ENCODE measurements at regions not wholly inside any gene's neighbourhood (a gene's known extent, or its start where the extent isn't known, plus 50 kb on each side); places are given as distances from the start of the nearest gene placed in this dataset.

- TF ChIP-seq POLR2AphosphoS5 (IDR thresholded peaks at IDR 0.05; ENCODE audit: insufficient read depth in 1 of 2, low read depth in 1 of 2) (peak; percentile 82 to 98), POLR2A (IDR thresholded peaks at IDR 0.05) (peak in 1 of 2 donors; percentile 90), CTCF (IDR thresholded peaks at IDR 0.05) (no peak)
- intact Hi-C loops (cut with DNase I): no loop called here
Observed at GRCh38 chr6:71420693-71421328, 132.2 kb downstream of the OGFRL1 start.

GRCh38 chr6:71421611-71422010 is 133.0 kb downstream of the OGFRL1 start:
- intact Hi-C loops (cut with DNase I): no loop called here
- H3K36me3 ChIP-seq: no peaks in the 10 kb centered on the region
- no peaks in the 10 kb centered on the region for H3K9me3 ChIP-seq
- no peak for DNase-seq (ENCODE audit: extremely low spot score in 2 of 2)
- peak overlapping the region; percentile 80 for H3K27ac ChIP-seq
- peaks cover 10% of the 10 kb centered on the region for H3K4me1 ChIP-seq
- no peaks in the 10 kb centered on the region for H3K27me3 ChIP-seq
- TF ChIP-seq POLR2A (IDR thresholded peaks at IDR 0.05) (no peak), CTCF (IDR thresholded peaks at IDR 0.05) (no peak), POLR2AphosphoS5 (IDR thresholded peaks at IDR 0.05; ENCODE audit: insufficient read depth in 1 of 2, low read depth in 1 of 2) (no peak)
- H3K4me3 ChIP-seq: no peak overlapping the region

More at GRCh38 chr6:71420693-71421328, 132.2 kb downstream of the OGFRL1 start:
- Histone ChIP-seq H3K4me3 (peak overlapping the region; percentile 59 to 66), H3K4me1 (peaks cover 10% of the 10 kb centered on the region), H3K36me3 (peaks cover 0 to 6% of the 10 kb centered on the region in 2 donors), H3K27me3 (no peaks in the 10 kb centered on the region), H3K9me3 (no peaks in the 10 kb centered on the region), H3K27ac (peak overlapping the region; percentile 80)
- peak in 1 of 2 donors; percentile 97 for DNase-seq (ENCODE audit: extremely low spot score in 2 of 2)

GRCh38 chr6:71430018-71430417 is 141.4 kb downstream of the OGFRL1 start:
- intact Hi-C loops (cut with DNase I): no loop called here
- no peak overlapping the region for H3K27ac ChIP-seq
- H3K4me3 ChIP-seq: no peak overlapping the region
- no peak for DNase-seq (ENCODE audit: extremely low spot score in 2 of 2)
- H3K4me1 ChIP-seq: no peaks in the 10 kb centered on the region
- TF ChIP-seq POLR2A (IDR thresholded peaks at IDR 0.05): no peak
- H3K27me3 ChIP-seq: no peaks in the 10 kb centered on the region
- H3K36me3 ChIP-seq: no peaks in the 10 kb centered on the region
- no peaks in the 10 kb centered on the region for H3K9me3 ChIP-seq

- intact Hi-C loops (cut with DNase I): no loop called here
- Histone ChIP-seq H3K27ac (no peak overlapping the region), H3K9me3 (no peaks in the 10 kb centered on the region)
Observed at GRCh38 chr6:71433441-71433840, 144.8 kb downstream of the OGFRL1 start.

GRCh38 chr6:71444222-71444621 is 155.6 kb downstream of the OGFRL1 start:
- intact Hi-C loops (cut with DNase I): no loop called here
- H3K9me3 ChIP-seq: no peaks in the 10 kb centered on the region
- H3K27me3 ChIP-seq: no peaks in the 10 kb centered on the region
- TF ChIP-seq POLR2AphosphoS5 (IDR thresholded peaks at IDR 0.05; ENCODE audit: insufficient read depth in 1 of 2, low read depth in 1 of 2): no peak
- DNase-seq (ENCODE audit: extremely low spot score in 2 of 2): no peak
- no peak overlapping the region for H3K27ac ChIP-seq
- no peaks in the 10 kb centered on the region for H3K36me3 ChIP-seq
- no peak overlapping the region for H3K4me3 ChIP-seq
- no peaks in the 10 kb centered on the region for H3K4me1 ChIP-seq

More at GRCh38 chr6:71433441-71433840, 144.8 kb downstream of the OGFRL1 start:
- H3K4me1 ChIP-seq: no peaks in the 10 kb centered on the region
- no peaks in the 10 kb centered on the region for H3K27me3 ChIP-seq
- DNase-seq (ENCODE audit: extremely low spot score in 2 of 2): no peak
- no peaks in the 10 kb centered on the region for H3K36me3 ChIP-seq
- H3K4me3 ChIP-seq: no peak overlapping the region
- TF ChIP-seq POLR2A (IDR thresholded peaks at IDR 0.05) (no peak), POLR2AphosphoS5 (IDR thresholded peaks at IDR 0.05; ENCODE audit: insufficient read depth in 1 of 2, low read depth in 1 of 2) (no peak), CTCF (IDR thresholded peaks at IDR 0.05) (no peak)

- Histone ChIP-seq H3K27me3 (no peaks in the 10 kb centered on the region), H3K4me3 (no peak overlapping the region), H3K36me3 (no peaks in the 10 kb centered on the region), H3K4me1 (no peaks in the 10 kb centered on the region), H3K27ac (no peak overlapping the region), H3K9me3 (no peaks in the 10 kb centered on the region)
- TF ChIP-seq CTCF (IDR thresholded peaks at IDR 0.05) (no peak), POLR2AphosphoS5 (IDR thresholded peaks at IDR 0.05; ENCODE audit: insufficient read depth in 1 of 2, low read depth in 1 of 2) (no peak), POLR2A (IDR thresholded peaks at IDR 0.05) (no peak)
- intact Hi-C loops (cut with DNase I): no loop called here
- DNase-seq (ENCODE audit: extremely low spot score in 2 of 2): no peak
Observed at GRCh38 chr6:71446057-71446456, 157.4 kb downstream of the OGFRL1 start.
